RWPE1 (cell line): ENCODE measurements at regions not wholly inside any gene's neighbourhood (a gene's known extent, or its start where the extent isn't known, plus 50 kb on each side); places are given as distances from the start of the nearest gene placed in this dataset.
"Not testable (repeated sequence)": the region's sequence is repeated elsewhere in the genome, so short reads cannot be mapped to it uniquely, and the experiment has no call there.

Experiments used
- CTCF ChIA-PET: fragments of 350-600 bp; sonication (Branson Sonifier 250); formaldehyde crosslinking; extraction: SDS; loops from one replicate; lab custom pipeline; 2021; lab: Yijun Ruan, JAX
- POLR2A ChIA-PET: fragments of 400-600 bp; formaldehyde crosslinking; extraction: SDS; loops from one replicate; lab custom pipeline; 2020; ENCODE audit warnings: antibody characterized with exemption; ENCODE audit not compliant: low non-redundant PET; lab: Yijun Ruan, JAX
- DNase-seq: peaks from one replicate; pipeline ENCODE4 v3.0.0; 2012; ENCODE audit warnings: low spot score
- H3K27ac ChIP-seq: fragments of 450-650 bp; 2 replicates; pipeline ENCODE4 v1.5.1; 2017
- CTCF ChIP-seq: fragments of 450-650 bp; conservative IDR thresholded peaks from 2 replicates; pipeline ENCODE4 v1.5.1; 2017; ENCODE audit warnings: low read depth, mild to moderate bottlenecking

GRCh38 chr17:20633268-20634059 is 53.9 kb downstream of the CDRT15L2 start:
- CTCF ChIA-PET: not testable (repeated sequence)

DNA sequence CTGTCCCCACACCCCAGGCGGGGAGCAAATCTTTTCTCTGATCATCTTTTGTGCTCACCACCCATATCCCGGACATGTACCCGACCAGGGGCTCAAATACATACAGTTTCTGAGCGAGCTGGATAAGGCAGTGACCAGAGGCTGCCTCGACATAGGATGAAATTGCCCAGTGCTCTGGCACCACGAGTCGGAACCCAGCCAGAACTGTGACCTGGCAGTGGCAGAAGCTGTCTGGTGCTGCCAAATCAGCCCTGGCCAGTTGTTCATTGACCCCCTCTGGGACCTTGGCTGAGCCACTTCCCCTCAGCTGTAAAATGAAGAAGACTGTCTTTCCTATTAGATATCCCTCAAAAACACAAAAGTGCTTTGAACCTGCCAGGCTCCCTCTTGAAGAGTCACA is 60.6 kb downstream of the CDRT15L2 start:
- CTCF ChIA-PET, POLR2A ChIA-PET: not testable (repeated sequence)

More at GRCh38 chr17:20633268-20634059, 53.9 kb downstream of the CDRT15L2 start:
- POLR2A ChIA-PET, DNase-seq, H3K27ac ChIP-seq: not testable (repeated sequence)

DNA sequence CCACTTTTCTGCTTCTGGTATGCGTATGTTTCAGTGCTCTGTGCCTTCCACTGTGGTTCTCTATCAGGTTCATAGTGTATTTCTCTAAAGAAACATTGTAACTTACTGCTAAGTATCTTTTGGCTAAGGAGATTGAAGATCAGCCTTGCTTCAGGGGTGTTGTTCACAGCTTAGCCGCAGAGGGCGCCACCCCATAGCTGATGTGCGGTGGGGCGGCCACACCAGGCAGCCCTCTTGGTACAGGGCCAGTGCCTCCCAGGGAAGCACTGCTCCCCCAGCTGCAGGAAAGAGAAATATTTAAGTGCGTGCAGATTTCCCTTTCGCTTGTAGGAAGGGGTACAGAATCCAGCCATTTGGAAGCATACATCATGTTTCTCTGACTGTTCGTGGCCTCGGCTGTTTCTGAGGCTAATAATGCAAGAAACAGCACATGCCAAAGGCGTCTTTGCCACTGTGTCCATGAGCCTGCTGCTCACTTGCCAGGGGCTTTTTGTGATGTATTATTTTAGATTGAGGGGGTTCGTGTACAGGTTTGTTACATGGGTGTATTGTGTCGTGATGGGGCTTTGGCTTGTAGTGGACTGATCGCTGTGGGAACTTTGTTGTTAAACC is 67.2 kb downstream of the CDRT15L2 start:
- DNase-seq, H3K27ac ChIP-seq, POLR2A ChIA-PET: not testable (repeated sequence)
- peak; percentile 19; the same call in 1 of the 2 replicates for TF ChIP-seq CTCF
- CTCF ChIA-PET: interaction anchor here (0.6 kb wide), 1 partner anchor 755 kb away, joined by 5 read pairs; no protein-coding TSS in a partner anchor

More for the DNA sequence above, 60.6 kb downstream of the CDRT15L2 start:
- H3K27ac ChIP-seq, DNase-seq: not testable (repeated sequence)

- DNase-seq, CTCF ChIA-PET, H3K27ac ChIP-seq, POLR2A ChIA-PET: not testable (repeated sequence)
Measured at GRCh38 chr17:20649097-20649767, 69.7 kb downstream of the CDRT15L2 start.

GRCh38 chr17:20651022-20651421 is 71.5 kb downstream of the CDRT15L2 start:
- DNase-seq, POLR2A ChIA-PET, H3K27ac ChIP-seq, CTCF ChIA-PET: not testable (repeated sequence)

DNA sequence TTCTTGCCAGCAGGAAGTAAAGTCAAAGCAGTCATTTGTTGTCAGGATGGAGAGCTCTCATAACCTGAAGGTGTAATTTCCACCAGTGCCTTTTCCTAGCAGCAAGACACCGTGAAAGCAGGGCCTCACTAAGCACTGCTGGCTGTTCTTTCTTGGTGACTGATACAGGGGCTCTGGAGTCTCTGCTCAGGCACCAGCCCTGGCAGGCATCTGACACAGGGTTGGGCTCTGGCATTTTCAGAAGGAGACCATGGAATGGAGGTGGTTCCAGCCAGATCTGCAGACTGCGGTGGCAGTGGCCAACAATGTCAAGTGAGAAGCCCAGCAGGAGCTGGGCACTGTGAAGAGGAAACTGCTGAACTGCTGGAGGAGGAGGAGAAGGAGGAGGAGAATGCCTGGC is 72.2 kb downstream of the CDRT15L2 start:
- POLR2A ChIA-PET, DNase-seq, CTCF ChIA-PET, H3K27ac ChIP-seq: not testable (repeated sequence)

DNA sequence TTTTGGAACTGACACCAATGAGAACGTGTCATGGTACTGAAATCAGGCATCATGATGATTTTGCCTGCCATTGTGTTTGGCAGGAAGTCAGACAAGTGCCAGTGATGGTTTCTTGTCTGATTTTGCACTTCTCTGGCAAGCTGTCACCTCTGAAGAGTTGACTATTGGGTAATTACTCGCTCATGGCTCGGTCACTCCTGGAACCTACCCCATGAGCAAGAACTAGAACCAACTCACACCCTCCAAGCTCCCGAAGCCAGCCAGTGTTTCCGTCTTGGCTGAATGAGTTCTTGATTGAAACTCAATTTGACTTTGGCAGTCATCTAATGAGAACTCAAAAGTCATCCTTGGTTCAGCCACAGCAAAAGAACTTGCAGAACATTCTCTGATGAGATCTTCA is 73.9 kb downstream of the CDRT15L2 start:
- POLR2A ChIA-PET, DNase-seq, CTCF ChIA-PET: not testable (repeated sequence)

GRCh38 chr17:20654114-20654513 is 74.6 kb downstream of the CDRT15L2 start:
- POLR2A ChIA-PET, CTCF ChIA-PET, DNase-seq, H3K27ac ChIP-seq: not testable (repeated sequence)

More for the DNA sequence above, 73.9 kb downstream of the CDRT15L2 start:
- not testable (repeated sequence) for H3K27ac ChIP-seq

DNA sequence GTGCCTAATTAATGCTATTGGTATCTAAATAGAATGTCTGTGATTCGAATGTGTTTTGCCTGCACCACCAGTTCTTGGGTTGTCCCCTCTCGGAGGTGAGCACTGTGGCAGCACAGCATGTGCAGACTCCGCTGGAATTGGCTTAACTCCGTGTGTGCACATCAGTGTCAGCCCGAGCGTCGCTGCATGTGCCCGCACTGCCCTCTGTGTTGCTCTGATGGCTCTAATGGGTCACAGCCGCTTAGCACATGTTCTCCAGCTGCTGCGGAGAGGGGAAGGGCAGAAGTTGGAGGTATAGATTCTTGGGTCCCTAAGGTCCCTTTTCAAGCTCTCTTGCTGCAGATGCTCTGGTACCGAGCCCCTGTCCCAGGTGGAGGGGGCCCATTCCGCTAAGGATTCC is 75.1 kb downstream of the CDRT15L2 start:
- CTCF ChIA-PET, POLR2A ChIA-PET, H3K27ac ChIP-seq, DNase-seq: not testable (repeated sequence)

DNA sequence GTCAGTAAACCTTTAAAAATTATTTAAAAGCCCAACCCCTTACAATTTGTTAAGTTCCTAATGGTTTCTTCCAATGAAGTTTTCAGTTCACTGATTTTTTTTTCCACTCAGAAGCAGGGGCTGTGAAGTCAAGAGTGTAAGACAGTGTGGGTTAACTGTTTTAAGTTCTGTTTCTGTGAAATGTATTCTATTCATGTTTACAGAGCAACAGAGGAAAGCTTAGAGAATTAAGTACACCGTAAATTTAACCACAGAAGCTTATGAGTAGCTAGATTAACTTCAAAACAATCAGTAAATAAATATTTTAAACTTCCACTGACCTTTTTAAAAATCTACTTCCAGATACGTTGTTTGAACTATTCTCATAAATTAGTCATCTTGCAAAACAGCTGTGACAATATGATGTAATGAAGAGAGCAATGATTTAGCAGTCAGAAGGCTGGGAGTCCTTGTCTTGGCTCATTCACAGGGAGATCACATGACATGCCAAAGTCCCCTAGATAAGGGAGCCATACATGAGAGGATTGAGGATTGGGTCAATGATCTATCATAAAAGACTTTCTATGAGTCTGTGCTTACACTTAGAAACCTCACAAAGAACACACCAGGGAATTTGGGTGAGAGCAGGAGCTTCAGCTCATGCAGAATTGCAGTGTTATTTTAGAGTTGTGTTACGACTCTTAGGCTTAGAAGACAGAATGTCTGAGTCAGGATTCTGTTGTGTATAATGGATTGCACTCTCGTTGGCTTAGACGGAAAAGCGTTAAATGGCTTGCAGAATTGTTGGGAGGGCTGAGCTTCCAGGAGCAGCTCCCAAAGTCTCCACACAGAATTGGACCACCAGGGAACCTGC is 85.8 kb downstream of the CDRT15L2 start:
- DNase-seq, CTCF ChIA-PET, H3K27ac ChIP-seq, POLR2A ChIA-PET: not testable (repeated sequence)

DNA sequence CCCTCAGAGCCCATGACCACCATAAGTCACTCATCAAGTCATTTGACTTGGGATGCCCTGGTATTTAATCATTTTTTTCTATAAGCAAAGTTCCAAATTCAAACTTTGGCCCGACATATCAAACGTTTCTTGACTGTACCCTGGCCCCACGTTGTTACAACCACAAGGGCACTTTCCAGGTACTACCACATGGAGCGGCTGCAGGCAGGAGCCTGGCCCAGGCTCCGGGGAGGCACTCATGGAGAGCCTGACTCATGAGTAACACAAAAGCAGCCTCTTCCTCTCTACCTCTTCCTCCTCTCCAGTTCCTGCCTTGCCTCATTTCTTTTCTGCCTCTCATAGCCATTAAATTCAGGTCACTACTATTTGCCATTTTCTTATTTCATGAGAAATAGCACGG is 87.2 kb downstream of the CDRT15L2 start:
- H3K27ac ChIP-seq, DNase-seq, CTCF ChIA-PET, POLR2A ChIA-PET: not testable (repeated sequence)

- DNase-seq, CTCF ChIA-PET, H3K27ac ChIP-seq, POLR2A ChIA-PET: not testable (repeated sequence)
Measured at GRCh38 chr17:20667712-20668111, 88.2 kb downstream of the CDRT15L2 start.

DNA sequence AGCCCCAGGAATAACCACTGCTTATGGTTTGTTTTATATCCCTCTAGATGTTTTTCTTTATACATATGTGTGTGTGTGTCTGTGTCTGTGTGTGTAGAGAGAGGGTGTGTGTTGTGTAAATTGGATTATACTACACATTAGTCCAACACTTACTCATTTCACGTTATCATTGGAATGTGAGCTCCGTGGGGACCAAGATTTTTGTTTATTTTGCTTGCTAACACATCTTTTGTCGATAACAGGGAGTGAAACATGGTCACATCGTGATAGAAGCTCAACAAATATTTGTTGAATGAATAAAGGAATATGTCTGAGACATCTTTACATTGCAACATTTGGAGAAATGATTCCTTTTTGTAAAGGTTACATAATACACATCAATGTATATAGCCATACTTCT is 88.8 kb downstream of the CDRT15L2 start:
- CTCF ChIA-PET: interaction anchor here (0.7 kb wide), 1 partner anchor 120 kb away, joined by 3 read pairs; no protein-coding TSS in a partner anchor
- H3K27ac ChIP-seq, POLR2A ChIA-PET, DNase-seq: not testable (repeated sequence)

DNA sequence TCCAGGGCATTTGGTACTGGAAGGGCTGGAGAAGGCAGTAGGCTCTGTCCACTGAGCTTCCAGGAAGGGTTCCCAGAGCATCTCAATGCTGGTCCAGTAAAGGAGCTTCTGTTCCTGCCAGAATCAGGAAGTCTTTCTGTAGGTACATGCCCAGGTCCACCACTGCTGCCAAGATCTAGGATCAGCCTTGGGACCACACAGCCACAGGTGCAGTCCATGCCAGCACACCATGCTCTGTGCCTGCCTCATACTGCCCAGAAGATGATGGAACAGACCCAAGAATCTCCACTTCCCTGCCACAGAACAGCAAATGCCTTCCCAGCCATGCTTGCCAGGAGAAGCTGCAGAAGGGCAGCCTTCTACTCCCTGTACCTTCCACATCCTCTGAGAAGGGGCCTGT is 89.3 kb downstream of the CDRT15L2 start:
- CTCF ChIA-PET: interaction anchor here (0.7 kb wide), 1 partner anchor 119 kb away, joined by 3 read pairs; no protein-coding TSS in a partner anchor
- POLR2A ChIA-PET, DNase-seq, H3K27ac ChIP-seq: not testable (repeated sequence)

GRCh38 chr17:20670506-20670905 is 91.0 kb downstream of the CDRT15L2 start:
- POLR2A ChIA-PET, DNase-seq, H3K27ac ChIP-seq, CTCF ChIA-PET: not testable (repeated sequence)
